Mesenchymal stem cell (in vitro differentiated cells and primary cell): ENCODE measurements at regions not wholly inside any gene's neighbourhood (a gene's known extent, or its start where the extent isn't known, plus 50 kb on each side); places are given as distances from the start of the nearest gene placed in this dataset.
"Not testable (repeated sequence)": the region's sequence is repeated elsewhere in the genome, so short reads cannot be mapped to it uniquely, and the experiment has no call there.

Experiments
- DNase-seq: peaks from one replicate; pipeline ENCODE4 v3.0.0-alpha.2; 2013
- H2AFZ ChIP-seq: one replicate; pipeline ENCODE4 v1.6.1; 2013; ENCODE audit warnings: low read depth, mild to moderate bottlenecking, control low read depth, inconsistent platforms, low read length, moderate library complexity
- H2AK5ac ChIP-seq: 2 replicates; pipeline ENCODE4 v1.6.1; 2013; ENCODE audit warnings: low read length, moderate library complexity, mild to moderate bottlenecking, inconsistent platforms; ENCODE audit not compliant: severe bottlenecking
- H2BK120ac ChIP-seq: one replicate; pipeline ENCODE4 v1.6.1; 2013; ENCODE audit warnings: low read depth, mild to moderate bottlenecking, inconsistent platforms, low read length, moderate library complexity
- H2BK12ac ChIP-seq, 2 experiments: one replicate each; pipeline ENCODE4 v1.6.1; 2013; ENCODE audit warnings: inconsistent platforms in 2 of 2, low read length in 2 of 2, mild to moderate bottlenecking in 2 of 2, moderate library complexity in 2 of 2, control low read depth in 1 of 2
- H2BK15ac ChIP-seq: one replicate; pipeline ENCODE4 v1.6.1; 2013; ENCODE audit warnings: mild to moderate bottlenecking, low read depth, inconsistent platforms; ENCODE audit not compliant: poor library complexity, severe bottlenecking
- H2BK5ac ChIP-seq: 2 replicates; pipeline ENCODE4 v1.6.1; 2013; ENCODE audit warnings: low read depth, mild to moderate bottlenecking, low read length, control low read depth, inconsistent platforms; ENCODE audit not compliant: poor library complexity, severe bottlenecking
- H3K14ac ChIP-seq, 2 experiments: one replicate each; pipeline ENCODE4 v1.6.1; 2013; ENCODE audit warnings: inconsistent platforms in 2 of 2, low read length in 2 of 2, control low read depth in 1 of 2, mild to moderate bottlenecking in 1 of 2, moderate library complexity in 1 of 2
- H3K18ac ChIP-seq, 2 experiments: one replicate each; pipeline ENCODE4 v1.6.1; 2013; ENCODE audit warnings: inconsistent platforms in 2 of 2, low read length in 2 of 2, control low read depth in 1 of 2, low read depth in 1 of 2, mild to moderate bottlenecking in 1 of 2
- H3K23ac ChIP-seq, 2 experiments: one replicate each; pipeline ENCODE4 v1.6.1; 2013; ENCODE audit warnings: inconsistent platforms in 2 of 2, low read length in 2 of 2, mild to moderate bottlenecking in 2 of 2, moderate library complexity in 2 of 2, control low read depth in 1 of 2
- H3K27ac ChIP-seq: 2 replicates; pipeline ENCODE4 v1.5.1; 2013; ENCODE audit warnings: mild to moderate bottlenecking, moderate library complexity, low read length, control low read depth, inconsistent platforms; ENCODE audit not compliant: poor library complexity, severe bottlenecking
- H3K27me3 ChIP-seq, 2 experiments: 2 replicates each; pipeline versions ENCODE4 v1.6.1 to v1.7.0; 2013; ENCODE audit warnings: low read length in 2 of 2, mild to moderate bottlenecking in 2 of 2, moderate library complexity in 2 of 2, control low read depth in 1 of 2, inconsistent platforms in 1 of 2; ENCODE audit not compliant: control insufficient read depth in 1 of 2, insufficient read depth in 1 of 2
- H3K36me3 ChIP-seq, 2 experiments: 2 replicates each; pipeline versions ENCODE4 v1.6.1 to v1.7.0; 2013; ENCODE audit warnings: low read length in 2 of 2, control low read depth in 1 of 2, inconsistent platforms in 1 of 2, low read depth in 1 of 2, mild to moderate bottlenecking in 1 of 2; ENCODE audit not compliant: insufficient read depth in 2 of 2, control insufficient read depth in 1 of 2
- H3K4ac ChIP-seq, 2 experiments: one replicate each; pipeline ENCODE4 v1.6.1; 2013; ENCODE audit warnings: inconsistent platforms in 2 of 2, low read length in 2 of 2, mild to moderate bottlenecking in 2 of 2, moderate library complexity in 2 of 2, control low read depth in 1 of 2, low read depth in 1 of 2
- H3K4me1 ChIP-seq: 2 replicates; pipeline ENCODE4 v1.6.1; 2013; ENCODE audit warnings: low read depth, low read length, control low read depth; ENCODE audit not compliant: control insufficient read depth, insufficient read depth
- H3K4me2 ChIP-seq: 2 replicates; pipeline ENCODE4 v1.6.1; 2013; ENCODE audit warnings: low read length, mild to moderate bottlenecking, inconsistent platforms; ENCODE audit not compliant: poor library complexity, severe bottlenecking
- H3K4me3 ChIP-seq, 2 experiments: 2 replicates each; pipeline versions ENCODE4 v1.5.1 to v1.7.0; 2013; ENCODE audit warnings: low read length in 2 of 2, mild to moderate bottlenecking in 2 of 2, control low read depth in 1 of 2, low read depth in 1 of 2; ENCODE audit not compliant: insufficient read depth in 1 of 2
- H3K79me1 ChIP-seq: replicated peaks from 2 replicates; pipeline ENCODE4 v1.6.1; 2013; ENCODE audit warnings: mild to moderate bottlenecking, control low read depth, low read length, inconsistent platforms; ENCODE audit not compliant: poor library complexity, severe bottlenecking
- H3K9ac ChIP-seq: 2 replicates; pipeline ENCODE4 v1.7.0; 2013; ENCODE audit warnings: mild to moderate bottlenecking, low read length, moderate library complexity
- H3K9me3 ChIP-seq: 2 replicates; pipeline ENCODE4 v1.7.0; 2013; ENCODE audit warnings: mild to moderate bottlenecking, low read length; ENCODE audit not compliant: control insufficient read depth
- H4K8ac ChIP-seq: one replicate; pipeline ENCODE4 v1.6.1; 2013; ENCODE audit warnings: inconsistent platforms, mild to moderate bottlenecking, low read length, moderate library complexity
- H4K91ac ChIP-seq: one replicate; pipeline ENCODE4 v1.6.1; 2013; ENCODE audit warnings: mild to moderate bottlenecking, low read length, inconsistent platforms
- WGBS: methylation state at CpG from one replicate; pipeline ENCODE4 v1.1.7; 2013; ENCODE audit warnings: mixed read lengths; 5-methylcytosine and 5-hydroxymethylcytosine counted together

DNA sequence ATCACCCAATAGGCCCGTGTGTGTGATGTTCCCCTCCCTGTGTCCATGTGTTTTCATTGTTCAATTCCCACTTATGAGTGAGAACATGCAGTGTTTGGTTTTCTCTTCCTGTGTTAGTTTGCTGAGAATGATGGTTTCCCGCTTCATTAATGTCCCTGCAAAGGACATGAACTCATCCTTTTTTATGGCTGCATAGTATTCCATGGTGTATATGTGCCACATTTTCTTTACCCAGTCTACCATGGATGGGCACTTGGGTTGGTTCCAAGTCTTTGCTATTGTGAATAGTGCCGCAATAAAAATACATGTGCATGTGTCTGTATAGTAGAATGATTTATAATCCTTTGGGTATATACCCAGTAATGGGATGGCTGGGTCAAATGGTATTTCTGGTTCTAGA is 568.1 kb downstream of the MATN1 start:
- H4K8ac ChIP-seq, H2BK5ac ChIP-seq, H3K27ac ChIP-seq, H3K4me2 ChIP-seq, DNase-seq, H3K4me1 ChIP-seq, H2BK12ac ChIP-seq, H3K23ac ChIP-seq, H3K9ac ChIP-seq, H3K27me3 ChIP-seq, H3K14ac ChIP-seq, H3K18ac ChIP-seq, H2AFZ ChIP-seq, H2BK15ac ChIP-seq, H3K4me3 ChIP-seq, H3K9me3 ChIP-seq, H4K91ac ChIP-seq, H2AK5ac ChIP-seq, H3K36me3 ChIP-seq, H2BK120ac ChIP-seq, H3K79me1 ChIP-seq, H3K4ac ChIP-seq: not testable (repeated sequence)
- WGBS: 69% methylated on average over 2 of the region's 3 CpGs

- H3K14ac ChIP-seq: no peak overlapping the region
- no peaks in the 10 kb centered on the region for H3K27me3 ChIP-seq
- no peak overlapping the region for H3K4me2 ChIP-seq
- peaks cover 5% of the 10 kb centered on the region for H3K9me3 ChIP-seq
- H2BK15ac ChIP-seq: no peak overlapping the region
- H2BK120ac ChIP-seq: no peak overlapping the region
- no peak overlapping the region for H3K18ac ChIP-seq
- H3K27ac ChIP-seq: no peak overlapping the region
- no peak overlapping the region for H4K8ac ChIP-seq
- H3K36me3 ChIP-seq: no peaks in the 10 kb centered on the region
- no peak overlapping the region for H2BK12ac ChIP-seq
- no peak overlapping the region for H2AK5ac ChIP-seq
- H2BK5ac ChIP-seq: no peak overlapping the region
- H3K4me1 ChIP-seq: no peaks in the 10 kb centered on the region
- no peak overlapping the region for H2AFZ ChIP-seq
- no peak overlapping the region for H3K4me3 ChIP-seq
- no peak overlapping the region for H3K9ac ChIP-seq
- no peak overlapping the region for H3K23ac ChIP-seq
- DNase-seq: no peak
- 41% methylated on average over 2 of the region's 4 CpGs for WGBS
- H3K4ac ChIP-seq: no peak overlapping the region
- no peak overlapping the region for H4K91ac ChIP-seq
- no peaks in the 10 kb centered on the region for H3K79me1 ChIP-seq
Measured at GRCh38 chr1:30153743-30154449, 569.5 kb downstream of the MATN1 start.

GRCh38 chr1:30151826-30152225 is 571.6 kb downstream of the MATN1 start:
- H3K9ac ChIP-seq: no peak overlapping the region
- H2AFZ ChIP-seq: no peak overlapping the region
- H3K23ac ChIP-seq: no peak overlapping the region
- no peak overlapping the region for H4K8ac ChIP-seq
- no peak overlapping the region for H2BK5ac ChIP-seq
- H3K18ac ChIP-seq: no peak overlapping the region
- H3K4me3 ChIP-seq: no peak overlapping the region
- H3K27ac ChIP-seq: no peak overlapping the region
- H2AK5ac ChIP-seq: no peak overlapping the region
- no peak overlapping the region for H4K91ac ChIP-seq
- H2BK120ac ChIP-seq: no peak overlapping the region
- H3K27me3 ChIP-seq: peaks cover 3 to 8% of the 10 kb centered on the region in 2 experiments
- H3K14ac ChIP-seq: no peak overlapping the region
- no peak overlapping the region for H3K4me2 ChIP-seq
- no peak overlapping the region for H3K4ac ChIP-seq
- no peak overlapping the region for H2BK15ac ChIP-seq
- 15% methylated on average over 1 of the region's 1 CpG for WGBS
- no peaks in the 10 kb centered on the region for H3K4me1 ChIP-seq
- no peak overlapping the region for H2BK12ac ChIP-seq
- H3K9me3 ChIP-seq: peaks cover 5% of the 10 kb centered on the region
- H3K79me1 ChIP-seq: no peaks in the 10 kb centered on the region
- H3K36me3 ChIP-seq: no peaks in the 10 kb centered on the region
- DNase-seq: no peak

DNA sequence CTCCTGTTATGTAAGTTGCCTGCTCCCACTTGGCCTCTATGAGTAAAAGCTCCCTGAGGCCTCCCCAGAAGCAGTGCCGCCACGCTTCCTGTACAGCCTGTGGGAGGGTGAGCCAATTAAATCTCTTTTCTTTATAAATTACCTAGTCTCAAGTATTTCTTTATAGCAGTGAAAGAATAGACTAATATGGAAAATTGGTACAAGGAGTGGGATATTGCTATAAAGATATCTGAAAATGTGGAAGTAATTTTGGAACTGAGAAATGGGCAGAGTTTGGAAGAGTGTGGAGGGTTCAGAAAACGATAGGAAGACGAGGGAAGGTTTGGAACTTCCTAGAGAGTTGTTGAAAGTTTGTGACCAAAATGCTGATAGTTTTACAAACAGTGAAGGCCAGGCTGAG is 572.3 kb downstream of the MATN1 start:
- Histone ChIP-seq H4K8ac (no peak overlapping the region), H3K14ac (no peak overlapping the region), H3K4me1 (no peaks in the 10 kb centered on the region), H3K4me3 (no peak overlapping the region), H3K9ac (no peak overlapping the region), H4K91ac (no peak overlapping the region), H3K4ac (no peak overlapping the region), H3K23ac (no peak overlapping the region), H3K79me1 (no peaks in the 10 kb centered on the region), H2BK5ac (no peak overlapping the region), H3K18ac (no peak overlapping the region), H3K9me3 (peaks cover 5% of the 10 kb centered on the region), H2AK5ac (no peak overlapping the region), H2BK12ac (no peak overlapping the region), H3K36me3 (no peaks in the 10 kb centered on the region), H3K27ac (no peak overlapping the region), H2BK15ac (no peak overlapping the region), H2BK120ac (no peak overlapping the region), H3K4me2 (no peak overlapping the region), H2AFZ (no peak overlapping the region), H3K27me3 (peaks cover 3 to 12% of the 10 kb centered on the region in 2 experiments)
- 49% methylated on average over 2 of the region's 4 CpGs for WGBS
- no peak for DNase-seq
